Neural progenitor cell (in vitro differentiated cells): ENCODE measurements at regions not wholly inside any gene's neighbourhood (a gene's known extent, or its start where the extent isn't known, plus 50 kb on each side); places are given as distances from the start of the nearest gene placed in this dataset.
A peak's percentile ranks its signal among the peaks of the same experiment; 100 is the strongest.

Experiments used
- DNase-seq: peaks from one replicate; pipeline ENCODE4 v3.0.0-alpha.2; 2016; ENCODE audit warnings: low spot score
- H2AFZ ChIP-seq: fragments of 200-600 bp; sonication (generic); replicated peaks from 2 replicates; pipeline ENCODE4 v1.6.1; 2016; ENCODE audit warnings: antibody characterized with exemption
- H3F3A ChIP-seq: fragments of 200-600 bp; sonication (generic); 2 replicates; pipeline ENCODE4 v1.6.1; 2016; ENCODE audit warnings: antibody characterized with exemption, low read depth
- H3K27ac ChIP-seq: fragments of 200-600 bp; sonication (generic); 2 replicates; pipeline ENCODE4 v1.5.1; 2016; ENCODE audit warnings: mild to moderate bottlenecking
- H3K27me3 ChIP-seq: fragments of 200-600 bp; sonication (generic); 2 replicates; pipeline ENCODE4 v1.6.1; 2016; ENCODE audit warnings: mild to moderate bottlenecking, moderate library complexity
- H3K36me3 ChIP-seq: fragments of 200-600 bp; sonication (generic); 2 replicates; pipeline ENCODE4 v1.5.1; 2016
- H3K4me1 ChIP-seq: fragments of 200-600 bp; sonication (generic); 2 replicates; pipeline ENCODE4 v1.6.1; 2016; ENCODE audit warnings: mixed run types
- H3K4me2 ChIP-seq: fragments of 200-600 bp; sonication (generic); 2 replicates; pipeline ENCODE4 v1.6.1; 2016
- H3K4me3 ChIP-seq: fragments of 200-600 bp; sonication (generic); 2 replicates; pipeline ENCODE4 v1.5.1; 2016
- H3K79me2 ChIP-seq: fragments of 200-600 bp; sonication (generic); 2 replicates; pipeline ENCODE4 v1.6.1; 2016; ENCODE audit warnings: low read depth
- H3K9ac ChIP-seq: fragments of 200-600 bp; sonication (generic); 2 replicates; pipeline ENCODE4 v1.6.1; 2016
- H3K9me3 ChIP-seq: fragments of 200-600 bp; sonication (generic); 2 replicates; pipeline ENCODE4 v1.5.1; 2016; ENCODE audit warnings: low read depth
- H4K20me1 ChIP-seq: fragments of 200-600 bp; sonication (generic); 2 replicates; pipeline ENCODE4 v1.6.1; 2016; ENCODE audit warnings: low read depth
- H3K27ac Mint-ChIP-seq: 3 replicates; pipeline ENCODE4 v1.8.0; 2021; ENCODE audit warnings: mixed read lengths
- H3K27me3 Mint-ChIP-seq: 2 replicates; pipeline ENCODE4 v1.8.0; 2022; ENCODE audit warnings: low read depth, mild to moderate bottlenecking, inconsistent platforms, moderate library complexity, mixed read lengths; ENCODE audit not compliant: insufficient read depth
- H3K36me3 Mint-ChIP-seq: 3 replicates; pipeline ENCODE4 v1.8.0; 2021; ENCODE audit warnings: mixed read lengths
- H3K4me1 Mint-ChIP-seq: 3 replicates; pipeline ENCODE4 v1.8.0; 2021; ENCODE audit warnings: mixed read lengths
- H3K4me3 Mint-ChIP-seq: 3 replicates; pipeline ENCODE4 v1.8.0; 2021; ENCODE audit warnings: mild to moderate bottlenecking, moderate library complexity, mixed read lengths
- H3K9me3 Mint-ChIP-seq: 3 replicates; pipeline ENCODE4 v1.8.0; 2020; ENCODE audit warnings: mixed read lengths
- CTCF ChIP-seq: fragments of 200-600 bp; sonication (generic); IDR thresholded peaks from 2 replicates; pipeline ENCODE4 v1.5.1; 2017; ENCODE audit warnings: antibody characterized with exemption, mild to moderate bottlenecking
- EZH2 ChIP-seq: fragments of 200-600 bp; sonication (generic); IDR thresholded peaks from 2 replicates; pipeline ENCODE4 v1.6.1; 2017; ENCODE audit warnings: antibody characterized with exemption, mild to moderate bottlenecking, moderate library complexity
- EZH2phosphoT487 ChIP-seq: fragments of 200-600 bp; sonication (generic); IDR thresholded peaks from 2 replicates; pipeline ENCODE4 v1.6.1; 2017; ENCODE audit warnings: antibody characterized with exemption

GRCh38 chr1:68314151-68314780, 81.9 kb upstream of the WLS start:
- H3K4me1 Mint-ChIP-seq, result peaks cover 30% of the 10 kb centered on the region
- DNase-seq, result peak; percentile 24
- TF ChIP-seq EZH2phosphoT487 (no peak), CTCF (no peak), EZH2 (no peak)
- H3K27ac Mint-ChIP-seq, result peak overlapping the region; percentile 96
- Histone ChIP-seq H3K9ac (no peak overlapping the region), H2AFZ (no peak overlapping the region), H3K4me2 (peak overlapping the region; percentile 47), H3F3A (peaks cover 9% of the 10 kb centered on the region), H3K79me2 (no peaks in the 10 kb centered on the region), H4K20me1 (no peaks in the 10 kb centered on the region), H3K4me3 (no peak overlapping the region), H3K27ac (no peak overlapping the region), H3K27me3 (no peaks in the 10 kb centered on the region), H3K36me3 (no peaks in the 10 kb centered on the region), H3K9me3 (no peaks in the 10 kb centered on the region), H3K4me1 (peaks cover 24% of the 10 kb centered on the region)
- H3K36me3 Mint-ChIP-seq, result no peaks in the 10 kb centered on the region
- H3K4me3 Mint-ChIP-seq, result peak overlapping the region; percentile 45
- peaks cover 16% of the 10 kb centered on the region for H3K9me3 Mint-ChIP-seq
- H3K27me3 Mint-ChIP-seq, result peaks cover 6% of the 10 kb centered on the region

GRCh38 chr1:68313735-68314134, 81.4 kb upstream of the WLS start:
- H3K4me3 Mint-ChIP-seq, result peak overlapping the region; percentile 70
- H3K36me3 ChIP-seq, result no peaks in the 10 kb centered on the region
- H3K9ac ChIP-seq, result no peak overlapping the region
- no peaks in the 10 kb centered on the region for H3K9me3 ChIP-seq
- H3K4me2 ChIP-seq, result peak overlapping the region; percentile 47
- peaks cover 6% of the 10 kb centered on the region for H3K27me3 Mint-ChIP-seq
- no peaks in the 10 kb centered on the region for H4K20me1 ChIP-seq
- TF ChIP-seq EZH2, result no peak
- no peak for TF ChIP-seq CTCF
- TF ChIP-seq EZH2phosphoT487, result no peak
- H3K9me3 Mint-ChIP-seq, result peaks cover 16% of the 10 kb centered on the region
- DNase-seq, result peak; percentile 24
- H3K27me3 ChIP-seq, result no peaks in the 10 kb centered on the region
- no peak overlapping the region for H3K4me3 ChIP-seq
- H3K27ac Mint-ChIP-seq, result peak overlapping the region; percentile 96
- H3F3A ChIP-seq, result peaks cover 8% of the 10 kb centered on the region
- H3K36me3 Mint-ChIP-seq, result no peaks in the 10 kb centered on the region
- H3K79me2 ChIP-seq, result no peaks in the 10 kb centered on the region
- H3K4me1 Mint-ChIP-seq, result peaks cover 30% of the 10 kb centered on the region
- peaks cover 21% of the 10 kb centered on the region for H3K4me1 ChIP-seq
- H2AFZ ChIP-seq, result no peak overlapping the region
- no peak overlapping the region for H3K27ac ChIP-seq

GRCh38 chr1:68308034-68308433, 75.7 kb upstream of the WLS start:
- Histone ChIP-seq H3K9ac (no peak overlapping the region), H3K4me1 (peaks cover 18% of the 10 kb centered on the region), H4K20me1 (no peaks in the 10 kb centered on the region), H3K4me2 (no peak overlapping the region), H3K27me3 (no peaks in the 10 kb centered on the region), H3K79me2 (no peaks in the 10 kb centered on the region), H2AFZ (no peak overlapping the region), H3K4me3 (no peak overlapping the region), H3K36me3 (no peaks in the 10 kb centered on the region), H3K27ac (no peak overlapping the region), H3F3A (peaks cover 9% of the 10 kb centered on the region), H3K9me3 (no peaks in the 10 kb centered on the region)
- H3K9me3 Mint-ChIP-seq, result peaks cover 4% of the 10 kb centered on the region
- no peak overlapping the region for H3K4me3 Mint-ChIP-seq
- no peaks in the 10 kb centered on the region for H3K36me3 Mint-ChIP-seq
- peak overlapping the region; percentile 93 for H3K27ac Mint-ChIP-seq
- peaks cover 4% of the 10 kb centered on the region for H3K27me3 Mint-ChIP-seq
- TF ChIP-seq CTCF, result no peak
- TF ChIP-seq EZH2, result no peak
- no peak for TF ChIP-seq EZH2phosphoT487
- no peak for DNase-seq
- peaks cover 32% of the 10 kb centered on the region for H3K4me1 Mint-ChIP-seq
